ENCODE measurements at regions not wholly inside any gene's neighbourhood (a gene's known extent, or its start where the extent isn't known, plus 50 kb on each side); places are given as distances from the start of the nearest gene placed in this dataset.
A peak's percentile ranks its signal among the peaks of the same experiment; 100 is the strongest.

- Histone ChIP-seq H3K27ac (no peak overlapping the region), H3K36me3 (no peaks in the 10 kb centered on the region), H3K27me3 (no peaks in the 10 kb centered on the region), H3K4me3 (no peak overlapping the region), H3K9me3 (no peaks in the 10 kb centered on the region), H3K4me1 (no peaks in the 10 kb centered on the region)
- no peak for DNase-seq
- intact Hi-C loops (cut with DNase I; ENCODE audit: low total_unique reads) = no loop called here
- TF ChIP-seq CTCF (IDR thresholded peaks at IDR 0.05) (no peak), POLR2A (IDR thresholded peaks at IDR 0.05) (no peak)
These were observed 354.2 kb upstream of the HS3ST1 start for GRCh38 chr4:11782859-11783258.

GRCh38 chr4:11777447-11777846 lies 348.8 kb upstream of the HS3ST1 start:
- intact Hi-C loops (cut with DNase I; ENCODE audit: low total_unique reads) = no loop called here
- Histone ChIP-seq H3K9me3 (no peaks in the 10 kb centered on the region), H3K4me3 (no peak overlapping the region)

GRCh38 chr4:11774346-11774745 lies 345.7 kb upstream of the HS3ST1 start:
- no peak overlapping the region for H3K27ac ChIP-seq
- no peak for TF ChIP-seq CTCF (IDR thresholded peaks at IDR 0.05)
- no peak for TF ChIP-seq POLR2A (IDR thresholded peaks at IDR 0.05)
- no peaks in the 10 kb centered on the region for H3K27me3 ChIP-seq
- intact Hi-C loops (cut with DNase I; ENCODE audit: low total_unique reads) = no loop called here
- DNase-seq = no peak
- H3K9me3 ChIP-seq = no peaks in the 10 kb centered on the region
- no peaks in the 10 kb centered on the region for H3K36me3 ChIP-seq
- no peaks in the 10 kb centered on the region for H3K4me1 ChIP-seq
- H3K4me3 ChIP-seq = no peak overlapping the region

More at GRCh38 chr4:11777447-11777846, 348.8 kb upstream of the HS3ST1 start:
- Histone ChIP-seq H3K36me3 (no peaks in the 10 kb centered on the region), H3K27me3 (no peaks in the 10 kb centered on the region), H3K4me1 (no peaks in the 10 kb centered on the region), H3K27ac (no peak overlapping the region)
- no peak for DNase-seq
- no peak for TF ChIP-seq CTCF (IDR thresholded peaks at IDR 0.05)

- intact Hi-C loops (cut with DNase I; ENCODE audit: low total_unique reads) = no loop called here
- no peak overlapping the region for H3K27ac ChIP-seq
- no peak for TF ChIP-seq CTCF (IDR thresholded peaks at IDR 0.05)
- TF ChIP-seq POLR2A (IDR thresholded peaks at IDR 0.05) = no peak
- no peak for DNase-seq
- H3K27me3 ChIP-seq = no peaks in the 10 kb centered on the region
- no peak overlapping the region for H3K4me3 ChIP-seq
- H3K4me1 ChIP-seq = no peaks in the 10 kb centered on the region
- H3K9me3 ChIP-seq = no peaks in the 10 kb centered on the region
- no peaks in the 10 kb centered on the region for H3K36me3 ChIP-seq
These were observed 345.1 kb upstream of the HS3ST1 start for GRCh38 chr4:11773798-11774197.

- TF ChIP-seq POLR2A (IDR thresholded peaks at IDR 0.05) (no peak), CTCF (IDR thresholded peaks at IDR 0.05) (no peak)
- peak; percentile 19 to 46 for DNase-seq
- no peaks in the 10 kb centered on the region for H3K36me3 ChIP-seq
- H3K4me3 ChIP-seq = no peak overlapping the region
- no peaks in the 10 kb centered on the region for H3K9me3 ChIP-seq
- no peaks in the 10 kb centered on the region for H3K4me1 ChIP-seq
- intact Hi-C loops (cut with DNase I; ENCODE audit: low total_unique reads) = no loop called here
- H3K27ac ChIP-seq = no peak overlapping the region
- no peaks in the 10 kb centered on the region for H3K27me3 ChIP-seq
These were observed 340.7 kb upstream of the HS3ST1 start for GRCh38 chr4:11769434-11769833.
